Esophagus squamous epithelium (tissue), 4 donors: ENCODE measurements at regions not wholly inside any gene's neighbourhood (a gene's known extent, or its start where the extent isn't known, plus 50 kb on each side); places are given as distances from the start of the nearest gene placed in this dataset.

Experiments used
- POLR2A ChIP-seq, 4 donors: fragments of 450-650 bp; IDR thresholded peaks; one replicate each; pipeline ENCODE4 v1.6.1; 2017; ENCODE audit warnings: antibody characterized with exemption in 4 of 4, mild to moderate bottlenecking in 4 of 4, moderate library complexity in 3 of 4
- TF ChIP-seq, protein P1 (sequence below), 6 experiments: fragments of 450-650 bp in 4 of 6; fragments of 200-600 bp in 2 of 6; sonication (generic) in 2 of 6; IDR thresholded peaks; one replicate each; pipeline ENCODE4 v1.5.1; 2016 to 2019; ENCODE audit warnings: antibody characterized with exemption in 6 of 6, mild to moderate bottlenecking in 4 of 6, moderate library complexity in 4 of 6

- TF ChIP-seq, protein P1, sequence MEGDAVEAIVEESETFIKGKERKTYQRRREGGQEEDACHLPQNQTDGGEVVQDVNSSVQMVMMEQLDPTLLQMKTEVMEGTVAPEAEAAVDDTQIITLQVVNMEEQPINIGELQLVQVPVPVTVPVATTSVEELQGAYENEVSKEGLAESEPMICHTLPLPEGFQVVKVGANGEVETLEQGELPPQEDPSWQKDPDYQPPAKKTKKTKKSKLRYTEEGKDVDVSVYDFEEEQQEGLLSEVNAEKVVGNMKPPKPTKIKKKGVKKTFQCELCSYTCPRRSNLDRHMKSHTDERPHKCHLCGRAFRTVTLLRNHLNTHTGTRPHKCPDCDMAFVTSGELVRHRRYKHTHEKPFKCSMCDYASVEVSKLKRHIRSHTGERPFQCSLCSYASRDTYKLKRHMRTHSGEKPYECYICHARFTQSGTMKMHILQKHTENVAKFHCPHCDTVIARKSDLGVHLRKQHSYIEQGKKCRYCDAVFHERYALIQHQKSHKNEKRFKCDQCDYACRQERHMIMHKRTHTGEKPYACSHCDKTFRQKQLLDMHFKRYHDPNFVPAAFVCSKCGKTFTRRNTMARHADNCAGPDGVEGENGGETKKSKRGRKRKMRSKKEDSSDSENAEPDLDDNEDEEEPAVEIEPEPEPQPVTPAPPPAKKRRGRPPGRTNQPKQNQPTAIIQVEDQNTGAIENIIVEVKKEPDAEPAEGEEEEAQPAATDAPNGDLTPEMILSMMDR (IDR thresholded peaks at IDR 0.05), result no peak
- no peak for TF ChIP-seq POLR2A (IDR thresholded peaks at IDR 0.05)
These were observed 120.9 kb upstream of the GSC start for GRCh38 chr14:94890785-94891184.
